ENCODE measurements at regions not wholly inside any gene's neighbourhood (a gene's known extent, or its start where the extent isn't known, plus 50 kb on each side); places are given as distances from the start of the nearest gene placed in this dataset.

GRCh38 chr4:18961266-18961665 is 939.7 kb upstream of the LCORL start:
- TF ChIP-seq CTCF (IDR thresholded peaks at IDR 0.05) (no peak), POLR2AphosphoS5 (IDR thresholded peaks at IDR 0.05; ENCODE audit: low read depth, low read length) (no peak), FOXM1 (IDR thresholded peaks at IDR 0.05; ENCODE audit: low read depth) (no peak), REST (IDR thresholded peaks at IDR 0.05; ENCODE audit: low read depth, low read length) (no peak), SMC3 (IDR thresholded peaks at IDR 0.05; ENCODE audit: low read depth, low read length) (no peak), PBX3 (IDR thresholded peaks at IDR 0.05) (no peak), JUND (IDR thresholded peaks at IDR 0.05) (no peak), EP300 (IDR thresholded peaks at IDR 0.05; ENCODE audit: borderline replicate concordance in 1 of 2, low read depth in 1 of 2, low read length in 1 of 2) (no peak), NRF1 (IDR thresholded peaks at IDR 0.05; ENCODE audit: low read depth, low read length) (no peak), YY1 (IDR thresholded peaks at IDR 0.05; ENCODE audit: low read depth) (no peak), USF2 (IDR thresholded peaks at IDR 0.05; ENCODE audit: borderline replicate concordance, low read depth, low read length) (no peak), GATA2 (CRISPR knock-in tag; IDR thresholded peaks at IDR 0.05) (no peak), RAD21 (IDR thresholded peaks at IDR 0.05; ENCODE audit: low read length) (no peak)

All from SK-N-SH (cell line).